Fibroblast of pulmonary artery (primary cell): ENCODE measurements at regions not wholly inside any gene's neighbourhood (a gene's known extent, or its start where the extent isn't known, plus 50 kb on each side); places are given as distances from the start of the nearest gene placed in this dataset.

Experiments used
- DNase-seq: peaks from one replicate; pipeline ENCODE4 v3.0.0-alpha.2; 2010; ENCODE audit warnings: low read depth
- H3K4me3 ChIP-seq: replicated peaks from 2 replicates; pipeline ENCODE4 v1.5.1; 2011; ENCODE audit warnings: low read depth, mild to moderate bottlenecking, control low read depth, low read length, moderate library complexity
- CTCF ChIP-seq: IDR thresholded peaks from 2 replicates; pipeline ENCODE4 v1.5.1; 2011; ENCODE audit warnings: mild to moderate bottlenecking, control low read depth, low read length, inconsistent platforms; ENCODE audit errors: missing control alignments

GRCh38 chrX:80181079-80181478 is 166.5 kb downstream of the TBX22 start:
- TF ChIP-seq CTCF, result no peak
- no peak for DNase-seq
- H3K4me3 ChIP-seq, result no peak overlapping the region

- DNase-seq, result no peak
- no peak overlapping the region for H3K4me3 ChIP-seq
- TF ChIP-seq CTCF, result no peak
Measured at GRCh38 chrX:80184854-80185253, 170.3 kb downstream of the TBX22 start.

GRCh38 chrX:80206647-80207046 is 192.1 kb downstream of the TBX22 start:
- TF ChIP-seq CTCF, result no peak
- H3K4me3 ChIP-seq, result no peak overlapping the region
- DNase-seq, result no peak

- no peak overlapping the region for H3K4me3 ChIP-seq
- no peak for DNase-seq
- no peak for TF ChIP-seq CTCF
Measured at GRCh38 chrX:80207327-80207726, 192.8 kb downstream of the TBX22 start.

GRCh38 chrX:80216086-80216485 is 201.5 kb downstream of the TBX22 start:
- TF ChIP-seq CTCF, result no peak
- H3K4me3 ChIP-seq, result no peak overlapping the region
- peak; percentile 4 for DNase-seq

- H3K4me3 ChIP-seq, result no peak overlapping the region
- TF ChIP-seq CTCF, result no peak
- DNase-seq, result no peak
Measured at GRCh38 chrX:80223982-80224579, 196.2 kb upstream of the TENT5D start.

- no peak for TF ChIP-seq CTCF
- H3K4me3 ChIP-seq, result no peak overlapping the region
- DNase-seq, result no peak
Measured at GRCh38 chrX:80229626-80230025, 190.6 kb upstream of the TENT5D start.
